CD4-positive, alpha-beta T cell treated with Interleukin-4 for 4 hours (primary cell): ENCODE measurements at regions not wholly inside any gene's neighbourhood (a gene's known extent, or its start where the extent isn't known, plus 50 kb on each side); places are given as distances from the start of the nearest gene placed in this dataset.
A peak's percentile ranks its signal among the peaks of the same experiment; 100 is the strongest.

Experiments used
- DNase-seq: peaks from one replicate; pipeline ENCODE4 v3.0.0-alpha.2; 2020

DNA sequence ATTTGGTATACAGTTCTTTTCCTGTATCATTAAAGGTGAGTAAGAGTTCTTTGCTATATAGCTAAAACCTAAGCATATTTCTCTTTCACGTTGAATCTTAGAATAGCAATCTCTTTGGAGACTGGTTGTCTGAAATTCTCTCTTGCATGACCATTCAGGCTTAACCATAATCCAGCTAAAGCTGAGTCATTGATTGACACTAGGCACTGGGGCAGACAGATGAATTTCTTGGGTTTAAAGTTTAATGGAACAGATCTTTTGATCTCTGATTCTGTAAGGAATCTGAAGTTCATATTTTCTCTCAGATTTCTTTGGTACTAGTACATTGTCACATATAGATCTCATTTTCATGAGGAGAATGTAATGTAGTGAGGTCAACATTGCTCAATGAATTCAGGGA, 397.3 kb upstream of the MIR17HG start:
- no peak for DNase-seq

DNA sequence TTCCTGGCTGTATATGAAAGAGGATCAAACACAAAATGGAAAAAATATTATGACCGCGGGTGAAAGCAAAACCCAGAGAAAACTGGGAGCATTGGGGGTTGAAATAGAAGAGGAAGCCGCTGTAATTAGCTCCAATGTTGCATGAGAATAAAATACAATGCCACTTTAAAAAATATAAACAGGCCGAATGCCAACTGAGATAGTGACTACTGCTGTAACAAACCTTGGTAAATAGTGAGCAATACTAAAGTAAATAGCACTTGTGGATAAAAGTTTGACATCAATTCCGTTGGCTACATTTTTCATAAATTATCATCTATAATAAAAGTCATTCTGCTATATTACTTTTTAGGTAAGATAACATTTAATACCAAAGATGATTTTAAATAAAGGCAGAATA, 395.8 kb upstream of the MIR17HG start:
- DNase-seq = no peak

DNA sequence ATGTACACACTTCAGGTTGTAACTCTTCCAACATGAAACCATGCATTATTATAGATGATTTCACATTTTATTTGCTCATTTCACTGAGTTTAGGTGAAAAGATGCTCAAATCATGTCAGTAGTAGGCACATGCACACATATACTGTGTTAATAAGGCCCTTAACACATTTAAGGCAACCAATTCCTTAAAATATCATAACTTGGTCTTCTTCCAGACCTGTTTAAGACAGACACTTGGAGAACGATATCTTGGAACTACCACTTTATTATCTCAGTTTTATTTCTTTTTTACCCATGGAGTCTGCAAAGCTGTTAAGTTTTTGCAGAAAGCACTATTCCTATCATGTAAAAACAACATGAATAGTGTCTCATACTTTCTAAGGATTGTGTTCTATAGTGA, 395.2 kb upstream of the MIR17HG start:
- no peak for DNase-seq

DNA sequence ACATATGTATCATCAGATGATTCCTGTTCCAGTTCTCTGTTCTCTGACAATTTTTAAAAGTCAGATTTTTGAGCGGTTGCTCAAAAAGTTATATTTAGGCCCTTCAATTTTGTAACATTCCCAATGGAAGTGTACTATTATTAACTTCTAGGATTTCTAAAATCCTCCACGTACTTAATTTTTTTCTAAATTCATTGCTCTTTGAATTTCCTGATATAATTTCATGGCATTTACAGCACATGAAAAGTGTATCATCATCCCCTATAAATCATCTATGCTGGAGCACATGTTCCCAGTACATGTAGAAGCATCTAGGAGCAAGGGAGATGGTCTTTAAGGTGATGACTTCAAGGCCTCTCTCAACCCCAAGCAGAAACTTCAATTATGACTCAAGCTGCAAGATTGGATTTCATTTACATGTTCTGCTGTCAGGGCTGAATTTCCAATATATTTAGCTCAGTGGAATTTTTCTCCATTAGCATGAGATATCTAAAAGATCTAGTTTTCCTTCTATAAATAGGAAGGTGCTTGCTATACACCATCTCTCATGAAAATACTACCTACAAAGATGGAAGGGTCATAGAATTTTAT, 392.8 kb upstream of the MIR17HG start:
- DNase-seq = no peak

DNA sequence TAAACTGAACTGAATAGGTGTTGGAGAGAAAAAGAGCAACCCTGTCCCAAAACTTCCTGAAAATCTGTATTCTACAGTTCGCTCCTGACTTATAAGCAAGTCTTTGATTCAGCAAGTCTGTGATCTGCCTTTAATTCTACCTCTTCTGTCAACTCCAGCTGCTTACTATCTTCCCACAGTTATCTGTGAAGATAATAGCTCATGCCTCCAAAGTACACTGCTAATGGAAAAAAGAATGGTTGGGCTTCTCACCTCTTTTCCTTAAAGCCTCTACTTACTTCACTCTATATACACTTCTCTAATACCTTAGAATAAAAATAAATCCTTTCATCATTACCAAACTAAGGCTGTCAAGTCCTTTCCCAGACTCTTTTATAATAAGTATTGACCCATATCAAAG, 391.5 kb upstream of the MIR17HG start:
- no peak for DNase-seq

DNA sequence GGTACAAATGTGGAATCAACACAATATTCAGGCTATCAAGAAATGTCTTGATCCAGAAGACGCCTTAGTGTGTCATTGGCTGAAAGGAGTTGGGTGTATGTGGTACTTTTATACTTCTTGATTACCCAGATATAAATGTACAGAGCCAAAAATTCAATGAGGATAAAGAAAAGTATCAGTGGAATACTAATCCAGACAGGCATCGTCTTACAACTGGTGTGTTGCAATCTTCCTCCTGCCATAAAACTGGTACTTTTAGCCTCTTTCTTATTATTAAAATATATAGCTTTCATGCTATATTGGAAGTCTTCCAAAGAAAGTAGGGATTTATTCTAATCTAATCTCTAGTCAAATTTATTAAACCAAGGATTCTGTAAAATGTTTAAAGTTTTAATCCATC, 388.6 kb upstream of the MIR17HG start:
- DNase-seq = no peak

DNA sequence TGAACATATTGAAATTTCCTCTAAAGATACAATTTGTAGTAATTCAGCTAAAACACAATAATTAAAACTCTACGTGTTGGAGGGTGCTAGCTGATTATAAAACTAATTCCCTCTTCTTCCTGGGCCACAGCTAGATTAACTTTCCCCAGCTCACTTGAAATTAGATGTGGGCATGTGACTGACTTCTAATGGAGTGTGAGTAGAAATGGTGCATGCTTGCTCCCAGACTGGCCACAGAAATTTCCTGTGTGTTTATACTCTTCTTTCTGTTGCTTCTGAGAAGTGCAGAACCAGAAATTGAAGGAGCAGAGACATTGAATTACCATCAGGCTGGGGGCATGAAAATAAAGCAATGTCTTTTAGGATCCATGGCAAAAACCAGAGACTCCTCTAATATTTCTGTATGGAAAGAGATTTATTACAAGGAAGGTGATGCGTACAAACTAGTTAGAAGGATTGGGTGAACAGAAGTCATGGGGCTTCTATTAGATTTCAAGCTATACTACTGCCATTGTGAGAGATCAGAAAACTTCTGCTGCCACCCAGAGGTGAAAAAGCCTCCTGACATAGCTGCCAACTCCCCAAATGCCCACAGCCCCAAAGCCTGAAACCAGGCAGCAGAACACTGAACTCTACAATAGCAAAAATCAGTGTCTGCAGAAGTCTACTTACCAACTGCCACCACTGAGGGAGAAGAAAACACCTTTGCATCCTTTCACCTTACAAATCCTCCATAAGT, 379.2 kb upstream of the MIR17HG start:
- no peak for DNase-seq

DNA sequence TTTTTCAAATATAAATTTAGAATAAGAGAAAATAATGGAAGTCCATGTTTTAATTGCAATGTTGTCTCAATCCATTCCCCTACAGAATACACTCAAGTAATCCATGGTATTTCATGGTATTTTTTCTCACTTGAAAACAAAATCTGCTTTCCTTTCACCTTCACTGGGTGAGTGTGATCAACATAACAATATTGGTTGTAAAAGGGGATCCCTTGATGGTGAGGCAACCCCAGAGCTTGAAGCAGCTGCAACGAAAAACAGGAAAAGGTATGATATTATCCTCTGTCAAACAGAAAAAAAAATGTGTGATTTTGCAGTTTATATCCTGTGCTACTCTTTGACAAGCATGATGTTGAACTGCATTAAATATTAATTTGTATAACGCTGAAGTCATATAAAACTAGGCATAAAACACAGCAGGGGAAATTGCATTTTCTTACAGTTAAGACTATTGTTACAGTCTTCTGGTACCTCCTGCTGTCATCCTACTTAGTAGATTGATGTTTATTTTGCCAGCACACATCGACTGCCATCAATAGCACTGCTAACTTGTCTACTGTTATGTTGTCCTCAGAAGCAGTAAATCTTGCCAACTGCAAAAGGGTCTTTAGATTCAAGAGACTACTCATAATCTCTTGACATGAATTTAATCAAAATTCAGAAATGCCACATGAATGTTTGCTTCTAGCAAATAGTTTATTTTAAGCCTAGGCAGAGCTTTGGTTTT, 373.1 kb upstream of the MIR17HG start:
- DNase-seq = no peak

DNA sequence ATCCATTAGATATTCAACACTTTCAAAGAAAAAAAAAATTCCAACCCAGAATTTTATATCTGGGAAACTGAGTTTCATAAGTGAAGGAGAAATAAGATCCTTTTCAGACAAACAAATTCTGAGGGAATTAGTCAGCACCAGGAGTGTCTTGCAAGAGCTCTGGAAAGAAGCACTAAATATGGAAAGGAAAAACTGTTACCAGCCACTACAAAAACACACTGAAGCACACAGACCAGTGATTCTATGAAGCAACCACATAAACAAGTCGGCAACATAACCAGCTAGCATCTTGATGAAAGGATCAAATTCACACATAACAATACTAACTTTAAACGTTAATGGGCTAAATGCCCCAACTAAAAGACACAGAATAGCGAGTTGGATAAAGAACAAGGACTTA, 368.4 kb upstream of the MIR17HG start:
- DNase-seq = no peak

DNA sequence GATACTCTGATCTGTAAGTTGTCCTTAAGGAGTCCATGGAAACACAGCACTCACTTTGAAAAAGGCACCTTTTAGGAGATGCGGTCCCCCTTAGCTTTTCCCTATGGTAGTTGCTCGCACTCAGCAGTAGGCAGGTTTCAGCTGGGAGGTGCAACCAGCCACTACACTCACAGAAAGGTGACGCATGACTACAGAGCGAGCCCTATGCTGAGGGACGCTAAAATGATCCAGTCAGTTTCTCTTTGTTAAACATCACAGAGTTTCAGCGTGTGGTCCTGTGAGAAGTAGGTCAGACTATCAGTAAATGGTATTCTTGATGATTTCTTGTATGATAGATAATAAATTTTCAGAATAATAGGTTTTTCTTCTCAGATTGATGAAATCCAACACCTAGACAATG, 362.7 kb upstream of the MIR17HG start:
- DNase-seq = no peak

DNA sequence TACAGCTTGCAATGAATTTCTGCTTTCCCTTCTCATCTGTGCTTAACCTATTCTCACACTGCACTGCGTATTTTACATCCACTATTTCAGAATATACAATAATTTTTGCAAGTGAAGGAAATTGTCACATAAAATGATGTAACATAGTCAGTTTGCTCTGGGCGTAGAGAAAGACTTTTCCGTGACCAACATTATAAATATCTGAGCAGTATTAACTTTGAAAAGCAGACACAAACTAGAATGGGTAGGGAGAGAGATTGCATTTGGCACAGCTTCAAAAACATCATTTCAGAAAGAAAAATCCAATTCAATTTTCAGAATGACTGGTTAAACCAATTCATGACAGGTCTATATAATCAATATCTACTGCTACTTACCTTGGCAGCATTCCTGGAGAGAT, 352.5 kb upstream of the MIR17HG start:
- no peak for DNase-seq

DNA sequence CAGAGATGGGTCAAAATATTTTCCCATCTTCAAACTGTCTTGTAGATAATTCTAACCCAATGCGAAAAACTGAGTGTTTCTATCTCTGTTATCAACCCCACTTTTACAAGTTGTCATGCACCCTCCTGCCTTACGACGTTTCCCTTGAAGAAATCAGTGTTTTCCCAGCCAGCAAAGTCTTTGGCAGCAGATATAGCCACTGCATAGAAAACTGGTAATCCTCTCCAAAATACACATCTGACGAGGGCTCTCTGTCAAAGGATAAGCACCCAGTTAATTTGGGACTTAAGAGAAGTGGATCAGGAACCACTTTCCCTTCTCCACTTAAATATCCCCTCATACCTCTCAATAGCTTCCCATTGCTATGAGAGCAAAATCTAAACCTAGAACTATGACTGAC, 351.9 kb upstream of the MIR17HG start:
- DNase-seq = no peak

DNA sequence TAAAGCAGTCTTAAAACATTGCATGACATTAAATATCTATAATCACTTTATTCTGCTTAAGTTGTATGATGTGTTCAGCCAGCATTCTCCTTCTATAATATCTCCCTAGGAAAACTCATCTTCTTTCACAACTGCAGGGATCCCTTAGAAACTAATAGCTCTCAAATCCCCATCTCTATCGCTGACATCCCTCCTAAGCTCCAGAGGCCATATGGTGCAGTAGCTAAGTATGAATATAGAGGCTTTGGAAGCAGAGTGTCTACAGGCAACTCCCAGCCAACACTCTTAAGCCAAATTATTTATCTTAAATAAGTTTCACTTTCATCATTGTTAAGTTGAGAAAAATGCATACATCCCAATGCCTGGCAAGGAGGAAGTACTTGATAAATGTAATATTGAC, 349.5 kb upstream of the MIR17HG start:
- no peak for DNase-seq

DNA sequence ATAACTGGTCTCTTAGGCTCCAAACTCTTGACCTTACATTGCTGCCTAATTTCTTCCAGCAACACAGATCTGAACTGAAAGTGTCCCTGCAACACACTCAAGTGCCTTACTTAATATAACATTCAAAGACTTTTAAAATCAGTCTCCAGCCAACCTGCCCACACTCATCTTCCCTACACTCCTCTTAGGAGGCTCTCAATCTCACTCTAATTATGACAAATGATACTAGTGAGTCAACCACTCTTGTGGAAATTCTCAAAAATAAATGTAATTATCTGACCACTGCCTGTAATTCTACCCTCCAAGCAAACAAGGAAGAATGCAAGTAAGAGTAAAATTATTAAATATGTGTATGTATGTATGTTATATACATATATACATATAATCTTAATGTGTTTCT, 348.1 kb upstream of the MIR17HG start:
- no peak for DNase-seq

DNA sequence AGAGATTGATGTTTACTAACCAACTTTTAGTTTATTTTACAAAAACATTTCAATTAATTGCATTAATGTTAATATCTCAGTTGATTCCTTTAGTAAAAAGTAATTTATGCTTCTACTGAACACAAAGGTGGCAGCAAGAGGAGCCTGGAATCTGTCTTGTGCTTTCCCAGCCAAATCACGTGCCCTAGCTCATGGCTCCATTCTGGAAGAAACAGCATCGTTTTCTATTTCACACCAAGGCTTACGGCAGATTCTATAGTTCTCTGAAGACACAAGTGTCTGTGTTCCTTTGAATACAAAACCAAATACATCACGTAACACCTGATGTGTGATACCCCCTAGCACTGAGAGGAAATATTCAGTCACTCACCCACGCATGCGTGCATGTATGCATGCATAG, 346.1 kb upstream of the MIR17HG start:
- DNase-seq = no peak

DNA sequence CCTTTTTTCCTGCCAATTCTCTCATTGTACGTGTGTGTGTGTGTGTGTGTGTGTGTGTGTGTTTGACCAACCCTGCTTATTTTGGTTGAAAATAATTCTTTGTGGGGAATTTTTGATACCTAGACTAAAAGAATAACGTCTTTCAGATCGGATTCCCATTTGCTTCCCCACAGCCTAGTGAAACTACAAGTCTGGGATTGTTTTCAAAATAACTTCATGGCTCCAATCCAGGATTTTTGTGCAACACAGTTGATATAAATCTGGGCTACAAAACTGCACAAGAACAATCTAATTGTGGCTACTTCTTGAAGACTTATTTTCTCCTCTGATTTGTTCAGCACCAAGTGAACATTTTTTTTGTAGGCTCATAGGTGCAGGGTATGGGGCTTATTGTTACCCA, 332.8 kb upstream of the MIR17HG start:
- no peak for DNase-seq

DNA sequence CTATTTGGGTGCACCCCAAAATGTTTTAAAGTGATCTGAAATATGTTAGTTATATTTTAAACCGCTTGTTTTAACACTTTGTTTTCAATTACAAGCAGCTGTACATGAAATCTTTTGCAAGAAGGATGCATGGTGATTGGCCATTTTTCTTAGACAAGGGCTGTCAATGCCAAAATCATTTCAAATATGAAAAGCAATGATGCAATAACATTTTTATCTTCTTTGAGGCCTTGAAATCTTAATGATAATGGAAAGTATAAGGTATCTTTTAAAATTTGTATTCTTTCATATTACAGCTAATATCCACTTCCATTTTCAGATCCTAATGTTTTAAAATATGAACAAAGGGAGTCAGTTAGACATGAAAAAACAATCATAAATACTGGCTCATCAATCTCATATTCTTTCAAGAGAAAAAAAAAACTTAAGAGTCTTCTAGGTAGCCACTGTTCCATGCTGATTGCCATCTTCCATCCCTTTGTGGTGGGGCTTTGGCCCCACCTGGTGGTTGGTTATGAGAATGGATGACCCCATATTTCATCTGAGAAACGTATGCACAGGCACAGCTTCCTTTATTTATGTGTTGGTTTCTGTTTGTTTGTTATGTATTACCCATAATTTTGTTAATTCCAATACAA, 330.3 kb upstream of the MIR17HG start:
- peak; percentile 3 for DNase-seq

DNA sequence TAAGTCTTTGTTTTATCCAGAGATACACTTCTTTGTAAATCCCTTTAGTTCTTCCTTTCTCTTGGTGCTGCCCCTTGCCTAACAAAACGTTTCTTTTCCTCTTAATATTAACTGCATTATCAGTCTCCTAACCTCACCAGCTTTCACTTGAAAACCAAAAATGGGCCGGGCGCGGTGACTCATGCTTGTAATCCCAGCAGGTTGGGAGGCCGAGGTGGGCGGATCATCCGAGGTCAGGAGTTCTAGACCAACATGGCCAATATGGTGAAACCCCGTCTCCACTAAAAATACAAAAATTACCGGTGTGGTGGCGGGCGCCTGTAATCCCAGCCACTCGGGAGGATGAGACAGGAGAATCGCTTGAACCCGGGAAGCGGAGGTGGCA, 329.8 kb upstream of the MIR17HG start:
- DNase-seq = no peak

DNA sequence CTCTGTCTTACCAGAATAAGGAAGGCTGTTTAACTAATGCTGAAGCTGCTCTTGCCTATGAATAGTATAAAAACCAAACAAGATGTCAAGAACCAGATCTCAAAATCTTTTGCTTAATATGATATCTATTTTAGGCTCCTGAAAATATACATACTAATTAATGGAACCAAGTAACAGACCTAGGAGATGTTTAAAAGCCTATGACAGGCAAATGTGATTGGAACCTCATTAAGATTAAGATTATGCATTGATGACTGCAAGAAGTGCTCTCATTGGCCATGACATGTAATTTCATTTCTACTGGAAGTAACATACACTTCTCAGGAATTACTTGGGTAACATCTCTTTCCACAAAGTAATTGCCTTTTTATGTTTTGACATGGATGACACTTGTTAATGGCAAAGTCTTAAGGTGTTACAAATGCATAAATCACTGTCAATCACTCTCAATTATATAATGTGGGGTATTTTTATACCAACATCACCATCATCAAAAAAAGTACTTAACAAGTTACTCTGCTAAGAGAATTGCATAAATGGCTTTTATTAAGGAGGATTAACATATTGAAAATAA, 326.9 kb upstream of the MIR17HG start:
- DNase-seq = no peak

DNA sequence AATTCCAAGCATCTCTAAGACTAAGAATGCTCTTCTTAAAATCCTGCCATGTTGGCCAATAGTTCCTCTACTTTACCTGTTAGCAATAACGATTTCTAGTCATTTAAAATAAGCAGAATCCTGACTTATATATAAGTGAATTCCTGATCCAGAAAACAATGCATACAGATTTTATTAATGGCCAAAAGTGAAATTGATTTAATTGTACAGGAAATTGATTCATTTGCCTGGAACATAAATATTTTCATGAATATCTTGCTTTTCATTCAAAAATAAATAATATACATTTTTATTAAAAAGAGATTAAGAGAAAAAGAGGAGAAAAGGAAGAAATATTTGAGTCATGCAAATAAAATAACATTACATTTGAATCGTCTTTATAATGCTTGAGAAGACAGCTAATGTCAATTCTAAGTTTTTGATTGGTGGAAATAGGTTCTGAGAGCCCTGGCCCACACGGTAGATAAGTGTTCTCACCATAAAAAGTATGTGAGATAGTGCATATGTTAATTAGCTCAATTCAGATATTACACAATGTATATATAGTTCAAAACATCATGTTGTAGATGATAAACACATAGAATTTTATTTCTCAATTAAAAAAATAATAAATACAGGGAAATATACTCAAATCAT, 323.2 kb upstream of the MIR17HG start:
- DNase-seq = no peak

DNA sequence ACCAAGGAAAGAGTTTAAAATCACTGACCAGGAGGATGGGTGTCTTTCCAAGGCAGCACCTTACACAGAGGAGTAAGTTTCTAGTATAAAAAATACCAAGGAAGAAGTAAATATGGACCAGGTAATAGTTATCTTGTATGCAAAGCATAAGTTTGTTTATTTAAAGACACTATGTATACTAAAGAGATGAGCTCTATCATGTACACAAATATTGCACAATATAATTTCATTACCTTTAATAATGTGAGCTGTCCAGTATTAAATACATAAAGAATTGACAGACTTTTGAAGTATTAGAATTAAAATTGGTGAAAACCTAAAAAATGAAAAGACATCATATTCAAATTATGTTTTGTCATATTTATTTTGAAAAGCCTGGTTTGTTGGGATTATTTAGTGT, 322.0 kb upstream of the MIR17HG start:
- DNase-seq = no peak

DNA sequence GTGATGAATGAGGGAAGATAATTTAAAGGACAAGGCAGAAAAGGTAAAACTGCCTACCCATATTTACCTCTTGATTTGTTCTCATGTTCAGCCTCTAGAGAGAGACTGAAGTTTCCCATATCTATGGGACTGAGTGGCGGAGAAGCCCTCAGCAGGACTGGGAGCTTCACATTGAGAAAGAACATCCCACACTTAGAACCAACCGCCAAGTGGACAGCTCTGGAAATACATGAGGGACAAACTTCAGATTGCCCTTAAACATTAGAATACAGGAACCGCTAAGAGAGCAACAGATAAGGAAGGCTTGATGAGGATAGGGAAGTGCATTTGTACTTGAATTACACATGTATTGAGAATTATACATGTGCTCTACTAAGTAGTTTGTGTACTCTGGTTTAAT, 316.0 kb upstream of the MIR17HG start:
- DNase-seq = no peak

DNA sequence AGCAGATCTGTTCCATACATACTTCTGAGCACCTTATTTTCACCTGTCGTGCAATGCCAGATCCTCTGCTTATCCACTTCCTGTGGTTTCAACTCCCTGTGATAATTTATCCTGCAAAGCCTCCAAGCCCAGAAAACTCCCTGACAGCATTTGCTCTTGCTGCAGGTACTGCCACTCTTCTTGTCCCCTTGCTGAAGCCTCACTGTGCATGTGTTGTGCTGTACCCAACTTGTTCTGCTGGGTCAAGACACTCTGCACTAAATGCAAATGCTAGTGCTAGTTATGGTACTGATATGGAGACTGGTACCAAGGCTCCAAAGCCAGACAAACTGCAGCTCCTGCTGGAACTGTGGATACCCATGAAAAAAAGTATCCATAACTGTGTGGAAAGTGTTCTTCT, 315.4 kb upstream of the MIR17HG start:
- no peak for DNase-seq
